ENCODE measurements at regions not wholly inside any gene's neighbourhood (a gene's known extent, or its start where the extent isn't known, plus 50 kb on each side); places are given as distances from the start of the nearest gene placed in this dataset.

DNA sequence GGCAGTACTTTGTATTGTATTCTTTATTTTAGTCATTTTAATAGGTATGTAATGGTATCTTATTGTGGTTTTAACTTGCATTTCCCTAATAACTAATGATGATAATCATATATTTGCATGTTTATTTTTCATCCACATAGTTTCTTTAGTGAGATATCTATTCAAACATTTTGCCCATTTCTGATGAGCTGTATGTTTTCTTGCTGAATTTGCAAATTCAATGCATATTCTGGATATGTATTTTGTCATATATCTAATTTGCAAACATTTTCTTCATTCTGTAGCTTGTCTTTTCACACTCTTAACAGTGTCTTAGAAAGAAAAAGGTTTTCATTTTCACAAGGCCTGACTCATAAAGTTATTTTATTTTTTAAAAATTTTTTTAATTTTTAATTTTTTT, 372.1 kb downstream of the ZNF674 start:
- TF ChIP-seq EZH2 (conservative IDR thresholded peaks at IDR 0.05; ENCODE audit: low read depth, low read length) (no peak), ZBTB7A (CRISPR knock-in tag; IDR thresholded peaks at IDR 0.05) (no peak)
